HG03565 (cell line): ENCODE measurements at regions not wholly inside any gene's neighbourhood (a gene's known extent, or its start where the extent isn't known, plus 50 kb on each side); places are given as distances from the start of the nearest gene placed in this dataset.

Experiments used
- ATAC-seq: cut with Tn5 transposase; IDR thresholded peaks from one replicate; pipeline ENCODE4 v1.9.1; 2021; ENCODE audit warnings: mild to moderate bottlenecking, moderate library complexity; ENCODE audit not compliant: unreplicated experiment

GRCh38 chr5:133905424-133905823 lies 63.0 kb downstream of the C5orf15 start:
- ATAC-seq: no peak

GRCh38 chr5:133904641-133905040 lies 63.8 kb downstream of the C5orf15 start:
- ATAC-seq: no peak

GRCh38 chr5:133902511-133903118 lies 65.8 kb downstream of the C5orf15 start:
- no peak for ATAC-seq

GRCh38 chr5:133900534-133901270 lies 67.7 kb downstream of the C5orf15 start:
- ATAC-seq: no peak

GRCh38 chr5:133899506-133899905 lies 68.9 kb downstream of the C5orf15 start:
- ATAC-seq: no peak

- ATAC-seq: no peak
Measured at GRCh38 chr5:133898440-133898839, 70.0 kb downstream of the C5orf15 start.

GRCh38 chr5:133897431-133897830 lies 71.0 kb downstream of the C5orf15 start:
- no peak for ATAC-seq

- no peak for ATAC-seq
Measured at GRCh38 chr5:133896873-133897272, 71.6 kb downstream of the C5orf15 start.

- ATAC-seq: no peak
Measured at GRCh38 chr5:133895979-133896845, 72.2 kb downstream of the C5orf15 start.

GRCh38 chr5:133894143-133894542 lies 74.3 kb downstream of the C5orf15 start:
- no peak for ATAC-seq

GRCh38 chr5:133892774-133893173 lies 75.7 kb downstream of the C5orf15 start:
- ATAC-seq: no peak

GRCh38 chr5:133892306-133892705 lies 76.1 kb downstream of the C5orf15 start:
- ATAC-seq: no peak

GRCh38 chr5:133891390-133891789 lies 77.0 kb downstream of the C5orf15 start:
- ATAC-seq: no peak

GRCh38 chr5:133890776-133891280 lies 77.6 kb downstream of the C5orf15 start:
- no peak for ATAC-seq

GRCh38 chr5:133890314-133890713 lies 78.1 kb downstream of the C5orf15 start:
- ATAC-seq: no peak

GRCh38 chr5:133889271-133889905 lies 79.0 kb downstream of the C5orf15 start:
- no peak for ATAC-seq

- no peak for ATAC-seq
Measured at GRCh38 chr5:133888625-133888991, 79.8 kb downstream of the C5orf15 start.

GRCh38 chr5:133885566-133885965 lies 82.9 kb downstream of the C5orf15 start:
- no peak for ATAC-seq

GRCh38 chr5:133884569-133885311 lies 83.7 kb downstream of the C5orf15 start:
- no peak for ATAC-seq

- no peak for ATAC-seq
Measured at GRCh38 chr5:133883916-133884315, 84.5 kb downstream of the C5orf15 start.
